ENCODE measurements at regions not wholly inside any gene's neighbourhood (a gene's known extent, or its start where the extent isn't known, plus 50 kb on each side); places are given as distances from the start of the nearest gene placed in this dataset.

GRCh38 chr4:24070117-24070516, 180.3 kb upstream of the PPARGC1A start:
- H2AFZ ChIP-seq (ENCODE audit: low read length) = no peak overlapping the region

DNA sequence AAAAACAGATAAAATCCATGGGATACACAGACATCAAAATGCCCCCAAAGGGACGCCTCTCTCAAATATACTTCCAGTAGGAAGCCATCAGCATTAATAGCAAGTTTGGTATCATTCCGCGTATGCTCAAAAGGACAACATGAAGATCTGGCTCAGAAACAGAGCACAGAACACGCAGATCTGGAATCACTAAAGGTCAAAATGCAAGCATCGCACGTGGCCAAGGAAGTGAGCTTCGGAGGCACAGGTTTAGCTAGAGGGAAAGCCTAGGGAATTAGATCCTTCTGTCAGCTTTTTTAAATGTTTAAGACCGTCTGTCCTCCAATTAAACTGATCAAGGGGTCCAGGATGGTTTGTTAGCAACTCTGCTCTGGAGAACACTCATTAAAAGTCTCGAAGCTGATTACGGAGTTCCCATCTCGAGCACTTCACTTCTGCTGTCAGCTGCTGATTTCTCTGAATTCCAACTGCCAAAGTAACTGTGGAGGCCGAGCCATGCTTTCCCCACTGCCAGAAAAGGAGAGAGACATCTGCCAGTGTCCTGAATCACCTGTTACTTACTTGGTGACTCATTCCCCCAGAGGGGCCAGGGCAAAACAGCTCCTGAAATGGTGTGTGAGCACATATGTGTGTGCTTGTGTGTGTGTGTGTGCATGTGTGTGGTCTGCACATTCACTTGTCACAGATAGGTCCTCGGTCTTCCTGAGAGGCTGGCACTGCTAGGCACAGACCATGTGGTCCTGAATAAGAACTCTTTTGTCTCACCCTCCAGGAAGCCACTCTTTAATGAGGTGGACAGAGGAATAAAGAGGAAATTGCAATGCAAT, 177.7 kb upstream of the PPARGC1A start:
- Histone ChIP-seq H3K4me3 (ENCODE audit: low read depth, low read length, poor library complexity, severe bottlenecking) (no peak overlapping the region), H3K36me3 (ENCODE audit: insufficient read depth, low read length) (no peaks in the 10 kb centered on the region), H4K20me1 (ENCODE audit: insufficient read depth, low read length) (no peaks in the 10 kb centered on the region), H3K9me2 (ENCODE audit: low read depth, low read length) (no peaks in the 10 kb centered on the region), H3K4me1 (ENCODE audit: insufficient read depth, low read length, severe bottlenecking) (no peaks in the 10 kb centered on the region), H3F3A (ENCODE audit: insufficient read depth, low read length) (no peaks in the 10 kb centered on the region), H3K4me2 (ENCODE audit: low read length) (no peak overlapping the region), H3K9ac (ENCODE audit: low read length) (no peak overlapping the region), H2AFZ (ENCODE audit: low read length) (no peak overlapping the region), H3K27me3 (ENCODE audit: insufficient read depth, low read length) (no peaks in the 10 kb centered on the region), H3K9me3 (ENCODE audit: low read length) (no peaks in the 10 kb centered on the region), H3K27ac (ENCODE audit: low read depth, low read length, poor library complexity, severe bottlenecking) (no peak overlapping the region), H3K79me2 (ENCODE audit: insufficient read depth, low read length) (no peaks in the 10 kb centered on the region)
- TF ChIP-seq CTCF (IDR thresholded peaks at IDR 0.05; ENCODE audit: low read length) = no peak
- TF ChIP-seq EZH2 (IDR thresholded peaks at IDR 0.05; ENCODE audit: borderline replicate concordance, low read length) = no peak

More at GRCh38 chr4:24070117-24070516, 180.3 kb upstream of the PPARGC1A start:
- H3K9ac ChIP-seq (ENCODE audit: low read length) = no peak overlapping the region
- no peaks in the 10 kb centered on the region for H3F3A ChIP-seq (ENCODE audit: insufficient read depth, low read length)
- no peaks in the 10 kb centered on the region for H3K9me3 ChIP-seq (ENCODE audit: low read length)
- no peaks in the 10 kb centered on the region for H3K36me3 ChIP-seq (ENCODE audit: insufficient read depth, low read length)
- no peaks in the 10 kb centered on the region for H3K9me2 ChIP-seq (ENCODE audit: low read depth, low read length)
- no peaks in the 10 kb centered on the region for H3K27me3 ChIP-seq (ENCODE audit: insufficient read depth, low read length)
- no peaks in the 10 kb centered on the region for H3K79me2 ChIP-seq (ENCODE audit: insufficient read depth, low read length)
- H4K20me1 ChIP-seq (ENCODE audit: insufficient read depth, low read length) = no peaks in the 10 kb centered on the region
- H3K4me3 ChIP-seq (ENCODE audit: low read depth, low read length, poor library complexity, severe bottlenecking) = no peak overlapping the region
- H3K27ac ChIP-seq (ENCODE audit: low read depth, low read length, poor library complexity, severe bottlenecking) = no peak overlapping the region
- no peaks in the 10 kb centered on the region for H3K4me1 ChIP-seq (ENCODE audit: insufficient read depth, low read length, severe bottlenecking)
- no peak for TF ChIP-seq CTCF (IDR thresholded peaks at IDR 0.05; ENCODE audit: low read length)
- no peak for TF ChIP-seq EZH2 (IDR thresholded peaks at IDR 0.05; ENCODE audit: borderline replicate concordance, low read length)
- H3K4me2 ChIP-seq (ENCODE audit: low read length) = no peak overlapping the region

- Histone ChIP-seq H3K4me2 (ENCODE audit: low read length) (no peak overlapping the region), H3K4me3 (ENCODE audit: low read depth, low read length, poor library complexity, severe bottlenecking) (no peak overlapping the region)
- TF ChIP-seq CTCF (IDR thresholded peaks at IDR 0.05; ENCODE audit: low read length) = no peak
- TF ChIP-seq EZH2 (IDR thresholded peaks at IDR 0.05; ENCODE audit: borderline replicate concordance, low read length) = no peak
Measured at GRCh38 chr4:24065974-24066373, 176.1 kb upstream of the PPARGC1A start.

More at GRCh38 chr4:24065974-24066373, 176.1 kb upstream of the PPARGC1A start:
- Histone ChIP-seq H3K36me3 (ENCODE audit: insufficient read depth, low read length) (no peaks in the 10 kb centered on the region), H3K27ac (ENCODE audit: low read depth, low read length, poor library complexity, severe bottlenecking) (no peak overlapping the region), H3K4me1 (ENCODE audit: insufficient read depth, low read length, severe bottlenecking) (no peaks in the 10 kb centered on the region), H3K9ac (ENCODE audit: low read length) (no peak overlapping the region), H2AFZ (ENCODE audit: low read length) (no peak overlapping the region), H3K9me3 (ENCODE audit: low read length) (no peaks in the 10 kb centered on the region), H3K9me2 (ENCODE audit: low read depth, low read length) (no peaks in the 10 kb centered on the region), H4K20me1 (ENCODE audit: insufficient read depth, low read length) (no peaks in the 10 kb centered on the region), H3K27me3 (ENCODE audit: insufficient read depth, low read length) (no peaks in the 10 kb centered on the region), H3F3A (ENCODE audit: insufficient read depth, low read length) (no peaks in the 10 kb centered on the region), H3K79me2 (ENCODE audit: insufficient read depth, low read length) (no peaks in the 10 kb centered on the region)

All from OCI-LY1 (cell line).